LNCaP clone FGC (cell line): ENCODE measurements at regions not wholly inside any gene's neighbourhood (a gene's known extent, or its start where the extent isn't known, plus 50 kb on each side); places are given as distances from the start of the nearest gene placed in this dataset.

Experiments used
- DNase-seq: peaks from one replicate; pipeline ENCODE4 v3.0.0-alpha.2; 2011; ENCODE audit warnings: low read depth
- H3K4me3 ChIP-seq: 2 replicates; pipeline ENCODE4 v1.5.1; 2011; ENCODE audit warnings: mild to moderate bottlenecking, low read depth, low read length, control low read depth
- CTCF ChIP-seq: IDR thresholded peaks from 2 replicates; pipeline ENCODE4 v1.5.1; 2012; ENCODE audit warnings: mild to moderate bottlenecking; ENCODE audit not compliant: control insufficient read depth, insufficient read depth; ENCODE audit errors: extremely low read depth

DNA sequence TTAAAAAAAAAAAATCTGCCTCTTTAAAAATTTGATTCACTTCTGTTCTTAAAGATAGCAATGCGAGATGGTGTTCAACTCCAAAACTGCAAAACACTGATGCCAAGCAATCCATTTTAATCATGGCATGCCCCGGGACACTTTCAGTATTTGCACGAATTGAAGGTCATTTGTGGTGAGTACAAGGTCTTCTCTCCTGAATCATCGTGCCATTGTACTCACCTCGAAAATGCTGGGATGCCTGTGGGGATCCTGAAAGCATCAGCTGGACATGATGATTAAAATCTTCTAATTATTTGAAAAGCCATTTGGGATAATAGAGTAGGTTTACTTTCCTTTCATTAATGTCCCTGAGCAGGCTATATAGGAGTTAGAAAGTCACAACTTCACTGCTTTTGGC, 125.1 kb upstream of the NRP1 start:
- no peak for DNase-seq
- H3K4me3 ChIP-seq = no peak overlapping the region

DNA sequence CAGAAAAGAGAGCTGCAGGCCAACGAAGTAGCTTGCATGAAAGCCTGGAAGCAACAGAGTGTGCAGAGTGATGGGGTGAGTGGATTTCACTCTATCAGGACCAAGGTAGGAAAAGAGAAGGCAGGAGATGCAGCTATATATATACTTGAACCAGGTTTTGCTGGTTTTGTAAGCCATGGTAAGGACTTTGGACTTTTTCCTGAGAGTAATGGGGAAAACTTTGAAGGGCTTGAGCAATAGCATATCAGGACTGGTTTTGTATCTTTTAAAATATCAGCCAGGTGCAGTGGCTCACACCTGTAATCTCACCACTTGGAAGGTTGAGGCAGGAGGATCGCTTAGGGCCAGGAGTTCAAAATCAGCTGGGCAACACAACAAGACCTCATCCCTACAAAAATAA, 120.6 kb upstream of the NRP1 start:
- TF ChIP-seq CTCF = no peak
- no peak overlapping the region for H3K4me3 ChIP-seq
- no peak for DNase-seq

More for the DNA sequence above, 125.1 kb upstream of the NRP1 start:
- no peak for TF ChIP-seq CTCF

GRCh38 chr10:33454554-33454953, 120.1 kb upstream of the NRP1 start:
- no peak for TF ChIP-seq CTCF
- DNase-seq = no peak
- H3K4me3 ChIP-seq = no peak overlapping the region

DNA sequence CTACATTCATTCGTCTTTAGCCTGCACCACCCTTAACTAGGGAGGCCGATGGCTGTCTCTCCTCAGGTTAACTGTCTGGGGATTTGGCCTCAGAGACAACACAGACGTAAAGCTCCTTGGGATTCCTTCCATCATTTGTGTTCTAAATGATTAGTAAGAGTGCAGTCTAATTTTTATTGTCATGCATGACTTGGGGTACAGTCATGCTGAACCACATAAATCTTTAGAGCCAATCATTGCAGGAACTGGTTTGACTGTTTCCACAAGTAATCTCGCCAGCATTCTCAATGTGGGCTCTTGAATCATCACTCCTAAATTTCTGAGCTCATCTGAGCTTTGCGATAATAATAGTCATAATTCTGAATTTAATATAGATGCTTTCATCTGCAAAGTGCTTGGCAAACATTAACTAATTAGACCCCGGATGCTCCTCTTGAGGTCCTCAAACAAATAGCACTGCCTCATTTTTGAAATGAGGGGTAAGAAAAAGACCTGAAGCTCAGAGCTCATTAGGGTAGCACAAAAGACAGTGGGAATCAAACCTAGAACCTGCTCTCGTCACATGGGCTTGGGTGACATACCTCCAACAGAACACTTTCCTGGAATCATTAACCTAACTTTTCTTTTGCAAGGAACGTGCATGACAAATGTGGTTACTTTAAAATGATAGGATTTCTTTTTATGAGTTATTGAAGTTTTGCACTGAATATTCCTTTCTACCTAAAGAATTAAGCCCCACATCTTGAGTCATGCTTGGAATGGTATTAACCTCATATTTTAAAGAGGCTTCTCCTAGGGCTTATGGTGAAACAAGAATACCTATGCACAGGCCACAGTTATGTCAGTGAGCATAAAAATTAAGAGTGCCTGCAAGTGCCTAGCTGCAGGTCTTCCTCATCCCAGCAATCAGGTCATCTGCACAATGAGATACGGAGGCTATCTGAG, 118.9 kb upstream of the NRP1 start:
- no peak for TF ChIP-seq CTCF
- DNase-seq = no peak
- no peak overlapping the region for H3K4me3 ChIP-seq

DNA sequence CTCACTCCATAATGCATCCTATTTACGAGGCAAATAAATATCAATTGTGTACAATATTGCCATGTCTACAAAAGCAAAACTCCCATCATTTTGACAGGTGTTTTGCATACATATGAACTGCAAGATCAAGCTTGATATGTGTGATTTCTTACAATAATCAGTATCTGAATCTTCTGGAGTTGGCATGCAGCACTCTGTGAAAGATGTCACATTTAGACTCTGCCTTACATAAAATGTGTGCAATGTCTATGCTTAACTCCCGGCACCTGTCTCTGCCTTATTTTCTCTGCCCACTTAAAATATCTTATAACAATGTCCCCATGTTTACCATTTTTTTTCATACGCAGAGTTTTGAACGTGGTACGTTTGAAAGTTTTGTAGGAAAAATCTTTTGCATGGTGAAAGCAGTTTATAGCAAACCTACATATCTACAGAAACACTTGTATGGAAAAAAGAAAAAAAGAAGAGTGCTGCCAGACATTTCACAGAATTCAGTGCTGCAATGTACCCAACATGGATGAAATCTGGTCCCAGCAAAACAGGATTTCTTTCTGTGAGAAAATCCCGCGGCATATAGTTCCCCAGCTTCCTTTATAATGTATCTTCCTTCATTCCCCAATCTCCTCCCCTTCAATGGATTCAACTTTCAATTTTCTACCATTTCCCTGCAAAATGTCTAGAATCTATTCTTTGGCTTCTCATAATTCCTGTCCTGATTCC, 114.1 kb upstream of the NRP1 start:
- no peak for DNase-seq
- no peak overlapping the region for H3K4me3 ChIP-seq
- no peak for TF ChIP-seq CTCF

DNA sequence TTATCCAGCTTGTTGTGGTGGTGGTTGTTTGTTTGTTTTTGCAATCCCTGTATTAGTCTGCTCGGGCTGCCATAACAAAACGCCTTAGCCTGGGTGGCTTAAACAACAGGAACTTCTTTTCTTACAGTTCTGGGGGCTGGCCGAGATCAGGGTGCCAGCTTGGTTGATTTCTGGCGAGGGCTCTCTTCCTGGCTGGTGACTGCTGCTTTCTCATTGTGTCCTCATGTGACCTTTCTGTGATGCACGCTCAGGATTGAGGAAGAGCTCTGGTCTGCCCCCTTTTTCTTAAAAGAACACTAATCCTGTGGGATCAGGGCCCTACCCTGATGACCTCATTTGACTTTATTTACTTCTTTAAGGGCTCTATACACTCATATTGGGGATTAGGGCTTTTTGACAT, 107.1 kb upstream of the NRP1 start:
- no peak overlapping the region for H3K4me3 ChIP-seq
- no peak for TF ChIP-seq CTCF
- DNase-seq = no peak

- no peak for DNase-seq
- TF ChIP-seq CTCF = no peak
- H3K4me3 ChIP-seq = no peak overlapping the region
Measured at GRCh38 chr10:33434933-33435332, 100.5 kb upstream of the NRP1 start.
